ENCODE measurements at regions not wholly inside any gene's neighbourhood (a gene's known extent, or its start where the extent isn't known, plus 50 kb on each side); places are given as distances from the start of the nearest gene placed in this dataset.
"Not testable (repeated sequence)": the region's sequence is repeated elsewhere in the genome, so short reads cannot be mapped to it uniquely, and the experiment has no call there.

DNA sequence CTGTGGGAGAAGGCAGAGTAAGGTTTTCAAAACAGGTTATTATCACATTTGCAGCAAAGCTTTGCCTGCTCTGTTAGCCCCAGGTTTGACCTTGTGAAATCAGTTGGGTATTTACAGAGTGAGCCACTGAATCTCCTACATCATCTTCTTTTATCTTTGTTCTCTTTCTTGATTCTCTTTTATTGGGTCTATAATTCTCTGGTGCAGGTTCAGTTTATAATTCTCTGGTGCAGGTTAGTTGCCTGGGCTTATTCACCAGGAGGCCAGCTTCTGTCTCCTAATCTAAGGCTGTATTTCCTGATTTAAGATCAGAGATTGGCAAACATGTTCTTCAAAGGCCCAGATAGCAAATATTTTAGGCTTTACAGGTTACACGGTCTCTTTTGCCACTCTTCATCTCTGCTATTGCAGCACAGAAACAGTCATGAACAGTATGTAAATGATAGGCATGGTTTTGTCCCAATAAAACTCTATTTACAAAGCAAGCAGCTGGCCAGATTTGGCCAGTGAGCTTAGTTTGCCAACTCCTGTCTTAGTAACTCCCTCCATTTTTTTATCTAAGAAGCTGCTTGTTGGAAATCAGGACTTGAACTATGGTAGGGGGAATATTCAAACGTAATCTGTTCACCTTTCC is 205.0 kb upstream of the RIMS1 start:
- FAIRE-seq (no peak), DNase-seq (ENCODE audit: low read depth, low spot score) (no peak)
- H3K27ac ChIP-seq (ENCODE audit: insufficient read depth, low read depth, low read length) = no peak overlapping the region
- CTCF ChIA-PET = no interaction called here
- no peaks in the 10 kb centered on the region for H4K20me1 ChIP-seq (replicated peaks; ENCODE audit: control insufficient read depth, extremely low read depth, insufficient read depth, low read length)
- dilution Hi-C loops (cut with MboI; ENCODE audit: extremely low pct_ligation_motif_present, low sequenced_read_pairs) = no loop called here
- POLR2A ChIA-PET = interaction anchor here (0.6 kb wide), 1 partner anchor 1344 kb away, joined by 9 read pairs; no protein-coding TSS in a partner anchor
- H3K9ac ChIP-seq (replicated peaks; ENCODE audit: extremely low read depth, insufficient read depth, low read length) = no peak overlapping the region
- H3K9me1 ChIP-seq (replicated peaks; ENCODE audit: control insufficient read depth, extremely low read depth, insufficient read depth, low read length) = no peaks in the 10 kb centered on the region
- intact Hi-C loops (cut with micrococcal nuclease) = no loop called here
- H3K36me3 ChIP-seq (ENCODE audit: control insufficient read depth in 2 of 2, extremely low read depth in 1 of 2, insufficient read depth in 2 of 2, low read length in 2 of 2) = no peaks in the 10 kb centered on the region
- TF ChIP-seq POLR2AphosphoS5 (IDR thresholded peaks at IDR 0.05; ENCODE audit: insufficient read depth, low read depth, low read length) (no peak), MYC (IDR thresholded peaks at IDR 0.05; ENCODE audit: low read depth, low read length) (no peak), GATA2 (IDR thresholded peaks at IDR 0.05; ENCODE audit: insufficient read depth, insufficient read length, low read depth, low read length) (no peak), POLR2A (IDR thresholded peaks at IDR 0.05; ENCODE audit: low read depth, low read length) (no peak), EZH2 (IDR thresholded peaks at IDR 0.05; ENCODE audit: borderline replicate concordance, low read depth, low read length, severe bottlenecking) (no peak)
- TF ChIP-seq, protein P1, sequence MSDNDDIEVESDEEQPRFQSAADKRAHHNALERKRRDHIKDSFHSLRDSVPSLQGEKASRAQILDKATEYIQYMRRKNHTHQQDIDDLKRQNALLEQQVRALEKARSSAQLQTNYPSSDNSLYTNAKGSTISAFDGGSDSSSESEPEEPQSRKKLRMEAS (IDR thresholded peaks at IDR 0.05; ENCODE audit: insufficient read depth, insufficient read length) = no peak
- TF ChIP-seq, protein P2, sequence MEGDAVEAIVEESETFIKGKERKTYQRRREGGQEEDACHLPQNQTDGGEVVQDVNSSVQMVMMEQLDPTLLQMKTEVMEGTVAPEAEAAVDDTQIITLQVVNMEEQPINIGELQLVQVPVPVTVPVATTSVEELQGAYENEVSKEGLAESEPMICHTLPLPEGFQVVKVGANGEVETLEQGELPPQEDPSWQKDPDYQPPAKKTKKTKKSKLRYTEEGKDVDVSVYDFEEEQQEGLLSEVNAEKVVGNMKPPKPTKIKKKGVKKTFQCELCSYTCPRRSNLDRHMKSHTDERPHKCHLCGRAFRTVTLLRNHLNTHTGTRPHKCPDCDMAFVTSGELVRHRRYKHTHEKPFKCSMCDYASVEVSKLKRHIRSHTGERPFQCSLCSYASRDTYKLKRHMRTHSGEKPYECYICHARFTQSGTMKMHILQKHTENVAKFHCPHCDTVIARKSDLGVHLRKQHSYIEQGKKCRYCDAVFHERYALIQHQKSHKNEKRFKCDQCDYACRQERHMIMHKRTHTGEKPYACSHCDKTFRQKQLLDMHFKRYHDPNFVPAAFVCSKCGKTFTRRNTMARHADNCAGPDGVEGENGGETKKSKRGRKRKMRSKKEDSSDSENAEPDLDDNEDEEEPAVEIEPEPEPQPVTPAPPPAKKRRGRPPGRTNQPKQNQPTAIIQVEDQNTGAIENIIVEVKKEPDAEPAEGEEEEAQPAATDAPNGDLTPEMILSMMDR (IDR thresholded peaks at IDR 0.05; ENCODE audit: extremely low read depth in 1 of 2, insufficient read depth in 1 of 2, low read depth in 1 of 2, low read length in 2 of 2) = no peak
- peaks cover 0 to 1% of the 10 kb centered on the region in 2 experiments for H3K27me3 ChIP-seq (ENCODE audit: control insufficient read depth in 2 of 2, insufficient read depth in 2 of 2, low read length in 2 of 2)
- no TSS peak for BruUV-seq (replicated peaks)
- no peak overlapping the region for H3K4me3 ChIP-seq (replicated peaks in 1 of 3; ENCODE audit: insufficient read depth in 1 of 3, low read depth in 1 of 3, low read length in 3 of 3)
- H3K9me3 ChIP-seq (replicated peaks; ENCODE audit: control insufficient read depth, insufficient read depth, low read length) = no peaks in the 10 kb centered on the region
- H2AFZ ChIP-seq (ENCODE audit: low read depth, low read length) = no peak overlapping the region
- H3K79me2 ChIP-seq (ENCODE audit: control insufficient read depth, insufficient read depth, low read length) = no peaks in the 10 kb centered on the region
- H3K4me2 ChIP-seq (ENCODE audit: insufficient read depth, low read length) = no peak overlapping the region
- H3K4me1 ChIP-seq (ENCODE audit: control insufficient read depth, extremely low read depth, insufficient read depth, low read length) = no peaks in the 10 kb centered on the region

DNA sequence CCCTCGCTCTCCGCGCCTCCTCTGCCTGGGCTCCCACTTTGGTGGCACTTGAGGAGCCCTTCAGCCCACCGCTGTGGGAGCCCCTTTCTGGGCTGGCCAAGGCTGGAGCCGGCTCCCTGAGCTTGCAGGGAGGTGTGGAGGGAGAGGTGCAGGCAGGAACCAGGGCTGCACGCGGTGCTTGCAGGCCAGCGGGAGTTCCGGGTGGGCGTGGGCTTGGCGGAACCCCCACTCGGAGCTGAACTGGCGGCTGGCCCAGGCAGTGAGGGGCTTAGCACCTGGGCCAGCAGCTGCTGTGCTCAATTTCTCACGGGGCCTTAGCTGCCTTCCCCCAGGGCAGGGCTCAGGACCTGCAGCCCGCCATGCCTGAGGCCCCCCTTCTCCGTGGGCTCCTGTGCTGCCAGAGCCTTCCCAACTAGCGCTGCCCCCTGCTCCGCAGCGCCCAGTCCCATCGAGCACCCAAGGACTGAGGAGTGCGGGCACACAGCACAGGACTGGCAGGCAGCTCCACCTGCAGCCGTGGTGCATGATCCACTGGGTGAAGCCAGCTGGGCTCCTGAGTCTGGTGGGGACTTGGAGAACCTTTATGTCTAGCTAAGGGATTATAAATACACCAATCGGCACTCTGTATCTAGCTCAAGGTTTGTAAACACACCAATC is 200.2 kb upstream of the RIMS1 start:
- dilution Hi-C loops (cut with MboI; ENCODE audit: extremely low pct_ligation_motif_present, low sequenced_read_pairs); H3K9me1 ChIP-seq (replicated peaks; ENCODE audit: control insufficient read depth, extremely low read depth, insufficient read depth, low read length); BruUV-seq (replicated peaks); H3K27ac ChIP-seq (ENCODE audit: insufficient read depth, low read depth, low read length); H3K9ac ChIP-seq (replicated peaks; ENCODE audit: extremely low read depth, insufficient read depth, low read length); H2AFZ ChIP-seq (ENCODE audit: low read depth, low read length); DNase-seq (ENCODE audit: low read depth, low spot score); POLR2A ChIA-PET; H3K4me1 ChIP-seq (ENCODE audit: control insufficient read depth, extremely low read depth, insufficient read depth, low read length); H3K4me2 ChIP-seq (ENCODE audit: insufficient read depth, low read length); H4K20me1 ChIP-seq (replicated peaks; ENCODE audit: control insufficient read depth, extremely low read depth, insufficient read depth, low read length); intact Hi-C loops (cut with micrococcal nuclease); H3K36me3 ChIP-seq (ENCODE audit: control insufficient read depth in 2 of 2, extremely low read depth in 1 of 2, insufficient read depth in 2 of 2, low read length in 2 of 2); FAIRE-seq; CTCF ChIA-PET; H3K4me3 ChIP-seq (replicated peaks in 1 of 3; ENCODE audit: insufficient read depth in 1 of 3, low read depth in 1 of 3, low read length in 3 of 3); H3K9me3 ChIP-seq (replicated peaks; ENCODE audit: control insufficient read depth, insufficient read depth, low read length); H3K79me2 ChIP-seq (ENCODE audit: control insufficient read depth, insufficient read depth, low read length); H3K27me3 ChIP-seq (ENCODE audit: control insufficient read depth in 2 of 2, insufficient read depth in 2 of 2, low read length in 2 of 2): not testable (repeated sequence)
